ENCODE measurements at regions not wholly inside any gene's neighbourhood (a gene's known extent, or its start where the extent isn't known, plus 50 kb on each side); places are given as distances from the start of the nearest gene placed in this dataset.

DNA sequence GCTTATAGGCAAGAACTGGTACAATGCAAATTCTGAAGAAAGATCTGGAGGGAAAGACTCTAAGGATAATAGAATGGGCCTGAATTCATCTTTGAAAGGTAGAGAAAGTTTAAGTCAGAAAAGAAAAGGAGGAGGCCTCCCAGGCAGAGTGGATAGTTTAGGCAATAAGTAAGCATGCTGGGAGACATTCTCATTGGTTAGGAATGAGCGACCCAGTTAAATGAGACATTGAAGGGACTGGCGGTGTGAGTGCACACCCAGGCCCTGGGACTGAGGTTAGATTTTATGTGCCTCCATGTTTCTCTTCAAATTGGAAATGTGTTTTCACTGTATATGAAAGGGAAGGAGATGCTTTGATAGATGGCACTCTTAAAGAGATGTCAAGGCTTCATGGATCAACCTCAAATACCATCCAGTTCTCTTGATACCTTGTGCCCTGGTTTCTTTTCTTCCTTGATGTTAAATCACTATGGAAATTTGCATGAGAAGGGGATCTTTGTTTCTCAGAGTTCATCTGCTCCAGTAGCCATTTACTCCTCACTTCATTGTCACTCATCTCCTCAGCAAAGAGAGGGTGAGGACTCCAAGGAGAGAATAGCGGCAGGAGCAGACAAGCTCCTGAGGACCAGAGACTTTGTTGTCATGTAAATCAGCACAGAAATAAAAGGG lies 584.2 kb upstream of the INTU start:
- no peaks in the 10 kb centered on the region for H4K20me1 ChIP-seq (ENCODE audit: insufficient read depth)
- 94 to 97% methylated on average over 3 of the region's 3 CpGs for WGBS, 2 experiments (ENCODE audit: low coverage in 1 of 2, low lambda C conversion rate in 2 of 2, missing lambda C conversion rate in 2 of 2)
- H3K27me3 ChIP-seq (replicated peaks; ENCODE audit: insufficient read depth), result no peaks in the 10 kb centered on the region
- H3K27ac ChIP-seq, result no peak overlapping the region
- H3K79me2 ChIP-seq (ENCODE audit: insufficient read depth), result no peaks in the 10 kb centered on the region
- 0 out of 2 replicates have a peak overlapping the region, but pooled peaks have one; percentile 11 for H2AFZ ChIP-seq
- no peak overlapping the region for H3K9ac ChIP-seq
- peaks cover 6% of the 10 kb centered on the region; the same call in 1 of the 2 replicates for H3F3A ChIP-seq (ENCODE audit: insufficient read depth)
- no peak for TF ChIP-seq EZH2 (IDR thresholded peaks at IDR 0.05; ENCODE audit: insufficient read depth, poor library complexity, severe bottlenecking)
- no peak for TF ChIP-seq EZH2phosphoT487 (IDR thresholded peaks at IDR 0.05; ENCODE audit: insufficient read depth, low read depth)
- H3K9me3 ChIP-seq (ENCODE audit: low read depth), result no peaks in the 10 kb centered on the region
- no peak overlapping the region for H3K4me2 ChIP-seq (ENCODE audit: unreplicated experiment)
- DNase-seq, result no peak
- H3K36me3 ChIP-seq (ENCODE audit: low read depth), result no peaks in the 10 kb centered on the region
- H3K9me2 ChIP-seq (ENCODE audit: insufficient read depth), result no peaks in the 10 kb centered on the region
- in situ Hi-C loops (cut with MboI), result no loop called here
- H3K4me1 ChIP-seq (ENCODE audit: insufficient read depth), result peaks cover 13% of the 10 kb centered on the region
- no peak overlapping the region for H3K4me3 ChIP-seq

DNA sequence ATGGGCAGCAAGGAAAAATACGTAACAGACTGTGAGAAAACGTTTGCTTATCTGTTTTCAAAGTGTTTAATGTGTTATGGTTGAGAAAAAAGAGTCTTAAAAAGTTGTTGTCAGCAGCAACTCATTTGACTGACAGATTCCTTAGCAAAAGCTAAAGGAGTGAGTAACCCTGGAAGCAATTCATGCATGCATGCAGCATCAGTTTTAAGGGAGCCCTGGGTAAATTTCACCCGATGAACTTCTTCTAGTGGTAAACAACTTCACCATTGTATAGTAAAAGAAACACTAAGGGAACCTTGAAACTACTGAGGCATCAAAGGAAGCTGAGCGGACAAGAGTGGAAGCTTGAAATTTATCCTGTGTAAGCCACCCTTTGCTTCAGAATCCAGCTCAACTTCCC lies 583.2 kb upstream of the INTU start:
- Histone ChIP-seq H3K4me1 (ENCODE audit: insufficient read depth) (peaks cover 13% of the 10 kb centered on the region), H3K9me3 (ENCODE audit: low read depth) (no peaks in the 10 kb centered on the region), H3K27me3 (replicated peaks; ENCODE audit: insufficient read depth) (no peaks in the 10 kb centered on the region), H3K36me3 (ENCODE audit: low read depth) (no peaks in the 10 kb centered on the region), H3K27ac (no peak overlapping the region), H3K4me2 (ENCODE audit: unreplicated experiment) (no peak overlapping the region), H2AFZ (no peak overlapping the region), H3K9me2 (ENCODE audit: insufficient read depth) (no peaks in the 10 kb centered on the region), H3K9ac (no peak overlapping the region), H3F3A (ENCODE audit: insufficient read depth) (peaks cover 6% of the 10 kb centered on the region; the same call in 1 of the 2 replicates), H3K79me2 (ENCODE audit: insufficient read depth) (no peaks in the 10 kb centered on the region), H3K4me3 (no peak overlapping the region), H4K20me1 (ENCODE audit: insufficient read depth) (no peaks in the 10 kb centered on the region)
- in situ Hi-C loops (cut with MboI), result no loop called here
- no peak for DNase-seq
- TF ChIP-seq EZH2 (IDR thresholded peaks at IDR 0.05; ENCODE audit: insufficient read depth, poor library complexity, severe bottlenecking), result no peak
- no peak for TF ChIP-seq EZH2phosphoT487 (IDR thresholded peaks at IDR 0.05; ENCODE audit: insufficient read depth, low read depth)
- 81 to 86% methylated on average over 4 of the region's 4 CpGs for WGBS, 2 experiments (ENCODE audit: low coverage in 1 of 2, low lambda C conversion rate in 2 of 2, missing lambda C conversion rate in 2 of 2)

DNA sequence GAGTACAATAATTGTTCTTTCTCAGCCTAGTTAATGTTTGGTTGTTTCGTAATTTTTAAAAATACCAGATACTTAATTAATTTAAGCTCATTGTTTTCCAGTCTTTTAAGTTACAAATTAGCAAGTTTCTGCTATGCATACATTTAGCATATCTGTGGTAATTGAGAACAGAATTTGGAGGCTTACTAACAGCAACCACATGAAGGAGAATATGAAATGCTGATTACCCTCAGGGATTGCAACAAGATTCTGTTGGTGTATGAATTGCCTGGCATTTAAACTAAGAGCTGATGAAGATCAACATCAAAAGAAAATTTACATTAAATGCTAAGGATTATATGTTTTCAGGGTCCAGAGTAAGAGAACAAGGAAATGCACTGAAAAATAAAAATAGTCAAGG lies 580.0 kb upstream of the INTU start:
- Histone ChIP-seq H3K4me3 (no peak overlapping the region), H3K27me3 (replicated peaks; ENCODE audit: insufficient read depth) (no peaks in the 10 kb centered on the region), H3K27ac (no peak overlapping the region), H4K20me1 (ENCODE audit: insufficient read depth) (no peaks in the 10 kb centered on the region), H3K9me3 (ENCODE audit: low read depth) (no peaks in the 10 kb centered on the region), H3F3A (ENCODE audit: insufficient read depth) (no peaks in the 10 kb centered on the region), H2AFZ (no peak overlapping the region), H3K79me2 (ENCODE audit: insufficient read depth) (no peaks in the 10 kb centered on the region), H3K9ac (no peak overlapping the region), H3K9me2 (ENCODE audit: insufficient read depth) (no peaks in the 10 kb centered on the region), H3K4me1 (ENCODE audit: insufficient read depth) (no peaks in the 10 kb centered on the region), H3K36me3 (ENCODE audit: low read depth) (no peaks in the 10 kb centered on the region), H3K4me2 (ENCODE audit: unreplicated experiment) (no peak overlapping the region)
- in situ Hi-C loops (cut with MboI), result no loop called here
- TF ChIP-seq EZH2 (IDR thresholded peaks at IDR 0.05; ENCODE audit: insufficient read depth, poor library complexity, severe bottlenecking) (no peak), EZH2phosphoT487 (IDR thresholded peaks at IDR 0.05; ENCODE audit: insufficient read depth, low read depth) (no peak)
- WGBS, 2 experiments (ENCODE audit: low coverage in 1 of 2, low lambda C conversion rate in 2 of 2, missing lambda C conversion rate in 2 of 2), result 77 to 83% methylated on average over 1 of the region's 1 CpG
- DNase-seq, result no peak

DNA sequence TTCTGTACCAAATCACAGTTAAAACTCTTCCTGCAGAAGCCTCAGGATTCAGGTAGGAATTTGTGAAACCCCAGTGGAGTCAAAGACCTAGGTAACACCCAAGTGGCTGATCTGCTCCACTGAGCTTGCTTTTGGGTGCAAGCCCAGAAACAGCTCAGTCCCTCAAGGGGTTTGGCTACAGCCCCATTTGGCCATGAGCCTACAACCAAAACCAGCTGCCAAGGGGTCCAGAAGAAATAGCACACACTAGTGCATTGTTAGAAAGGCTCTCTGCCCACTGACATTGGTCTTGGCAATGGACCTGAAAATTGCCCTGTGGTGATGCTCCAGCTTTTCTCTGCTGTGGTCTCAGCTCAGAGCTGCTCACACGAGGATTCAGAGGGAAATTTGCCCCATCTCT lies 577.4 kb upstream of the INTU start:
- H2AFZ ChIP-seq, result no peak overlapping the region
- in situ Hi-C loops (cut with MboI), result no loop called here
- peak; percentile 6 for DNase-seq

More for the DNA sequence above, 577.4 kb upstream of the INTU start:
- no peak for TF ChIP-seq EZH2phosphoT487 (IDR thresholded peaks at IDR 0.05; ENCODE audit: insufficient read depth, low read depth)
- no peak for TF ChIP-seq EZH2 (IDR thresholded peaks at IDR 0.05; ENCODE audit: insufficient read depth, poor library complexity, severe bottlenecking)
- Histone ChIP-seq H3K79me2 (ENCODE audit: insufficient read depth) (no peaks in the 10 kb centered on the region), H3K9me2 (ENCODE audit: insufficient read depth) (no peaks in the 10 kb centered on the region), H3K36me3 (ENCODE audit: low read depth) (no peaks in the 10 kb centered on the region), H3K27me3 (replicated peaks; ENCODE audit: insufficient read depth) (no peaks in the 10 kb centered on the region), H4K20me1 (ENCODE audit: insufficient read depth) (no peaks in the 10 kb centered on the region), H3K4me3 (no peak overlapping the region), H3K4me2 (ENCODE audit: unreplicated experiment) (no peak overlapping the region), H3K9ac (no peak overlapping the region), H3K4me1 (ENCODE audit: insufficient read depth) (no peaks in the 10 kb centered on the region), H3F3A (ENCODE audit: insufficient read depth) (no peaks in the 10 kb centered on the region), H3K27ac (no peak overlapping the region), H3K9me3 (ENCODE audit: low read depth) (no peaks in the 10 kb centered on the region)
- WGBS, 2 experiments (ENCODE audit: low coverage in 1 of 2, low lambda C conversion rate in 2 of 2, missing lambda C conversion rate in 2 of 2), result 14 to 38% methylated on average over 1 of the region's 1 CpG

Measured in GM23248 (cell line).